Endothelial cell of umbilical vein (primary cell): ENCODE measurements at regions not wholly inside any gene's neighbourhood (a gene's known extent, or its start where the extent isn't known, plus 50 kb on each side); places are given as distances from the start of the nearest gene placed in this dataset.

ENCODE experiments used
- BruUV-seq: library from RNA; stranded (reverse); fragments of 400-500 nt; replicated peaks from 2 replicates; lab custom pipeline; 2021; lab: Mats Ljungman, UMichigan
- CTCF ChIA-PET: fragments of 300-600, 350-600 bp; sonication (Branson Sonifier 250); formaldehyde crosslinking; loops from one replicate; lab custom pipeline; 2021; ENCODE audit warnings: antibody characterized with exemption, inconsistent platforms; lab: Charles Lee
- POLR2A ChIA-PET: fragments of 300-600, 350-600 bp; sonication (Branson Sonifier 250); formaldehyde crosslinking; loops from one replicate; lab custom pipeline; 2021; ENCODE audit warnings: antibody characterized with exemption, inconsistent platforms; lab: Charles Lee
- DNase-seq: peaks from one replicate; pipeline ENCODE4 v3.0.0-alpha.2; 2011; ENCODE audit warnings: low read depth, low spot score
- FAIRE-seq: peaks from 2 replicates; lab custom pipeline; 2011; peaks lifted over from hg19 to GRCh38; lab: Jason Lieb, UNC
- H2AFZ ChIP-seq: 2 replicates; pipeline ENCODE4 v1.6.0; 2012; ENCODE audit warnings: low read depth, low read length, control low read depth, inconsistent platforms
- H3K27ac ChIP-seq: 2 replicates; pipeline ENCODE4 v1.5.1; 2011; ENCODE audit warnings: low read depth, mild to moderate bottlenecking, control low read depth, low read length, moderate library complexity; ENCODE audit not compliant: insufficient read depth
- H3K27me3 ChIP-seq, 2 experiments: 2 replicates each; pipeline versions ENCODE4 v1.6.0 to v1.6.1; 2011; ENCODE audit warnings: low read length in 2 of 2, mixed read lengths in 1 of 2; ENCODE audit not compliant: control insufficient read depth in 2 of 2, insufficient read depth in 2 of 2
- H3K36me3 ChIP-seq, 2 experiments: 2 replicates in 1 of 2; 3 replicates in 1 of 2; pipeline ENCODE4 v1.5.1; 2011; ENCODE audit warnings: low read length in 2 of 2, mild to moderate bottlenecking in 1 of 2, moderate library complexity in 1 of 2; ENCODE audit not compliant: control insufficient read depth in 2 of 2, insufficient read depth in 2 of 2; ENCODE audit errors: extremely low read depth in 1 of 2
- H3K4me1 ChIP-seq: 3 replicates; pipeline ENCODE4 v1.5.1; 2011; ENCODE audit warnings: mild to moderate bottlenecking, low read length; ENCODE audit not compliant: control insufficient read depth, insufficient read depth; ENCODE audit errors: extremely low read depth
- H3K4me2 ChIP-seq: 2 replicates; pipeline ENCODE4 v1.6.1; 2011; ENCODE audit warnings: low read length, control low read depth, mixed read lengths; ENCODE audit not compliant: insufficient read depth
- H3K4me3 ChIP-seq, 3 experiments: fragments of 200-600 bp in 1 of 3; sonication (generic), shearing (Covaris generic) in 1 of 3; replicated peaks in 1 of 3; 2 replicates each; pipeline ENCODE4 v1.5.1; 2011 to 2016; ENCODE audit warnings: control low read depth in 3 of 3, low read length in 3 of 3, mild to moderate bottlenecking in 2 of 3, inconsistent platforms in 1 of 3, low read depth in 1 of 3, moderate library complexity in 1 of 3; ENCODE audit not compliant: insufficient read depth in 1 of 3
- H3K79me2 ChIP-seq: 2 replicates; pipeline ENCODE4 v1.6.0; 2012; ENCODE audit warnings: low read length, inconsistent platforms; ENCODE audit not compliant: control insufficient read depth, insufficient read depth
- H3K9ac ChIP-seq: replicated peaks from 2 replicates; pipeline ENCODE3; 2011; ENCODE audit warnings: low read length, control low read depth; ENCODE audit not compliant: insufficient read depth; ENCODE audit errors: extremely low read depth
- H3K9me1 ChIP-seq: replicated peaks from 3 replicates; pipeline ENCODE4 v1.6.0; 2011; ENCODE audit warnings: mild to moderate bottlenecking, low read length; ENCODE audit not compliant: control insufficient read depth, insufficient read depth; ENCODE audit errors: extremely low read depth
- H3K9me3 ChIP-seq: replicated peaks from 2 replicates; pipeline ENCODE4 v1.5.1; 2012; ENCODE audit warnings: low read length, inconsistent platforms; ENCODE audit not compliant: control insufficient read depth, insufficient read depth
- H4K20me1 ChIP-seq: replicated peaks from 2 replicates; pipeline ENCODE3; 2011; ENCODE audit warnings: mild to moderate bottlenecking, low read length; ENCODE audit not compliant: control insufficient read depth, insufficient read depth; ENCODE audit errors: extremely low read depth
- EZH2 ChIP-seq: IDR thresholded peaks from 2 replicates; pipeline ENCODE4 v1.6.1; 2012; ENCODE audit warnings: borderline replicate concordance, low read depth, mild to moderate bottlenecking, moderate library complexity, low read length, inconsistent platforms; ENCODE audit not compliant: severe bottlenecking
- FOS ChIP-seq: IDR thresholded peaks from 2 replicates; pipeline ENCODE4 v1.6.1; 2011; ENCODE audit warnings: mild to moderate bottlenecking, low read length, moderate library complexity, borderline replicate concordance; ENCODE audit not compliant: insufficient read depth
- GATA2 ChIP-seq: IDR thresholded peaks from 2 replicates; pipeline ENCODE4 v1.7.0; 2011; ENCODE audit warnings: low read depth, mild to moderate bottlenecking, moderate library complexity, mixed read lengths, low read length; ENCODE audit not compliant: insufficient read length, insufficient read depth
- JUN ChIP-seq: IDR thresholded peaks from 2 replicates; pipeline ENCODE4 v1.6.1; 2011; ENCODE audit warnings: borderline replicate concordance, low read depth; ENCODE audit not compliant: insufficient read length, insufficient read depth
- MYC ChIP-seq: IDR thresholded peaks from one replicate; pipeline ENCODE4 v1.6.1; 2011; ENCODE audit warnings: mild to moderate bottlenecking, low read depth, low read length
- POLR2A ChIP-seq: IDR thresholded peaks from 2 replicates; pipeline ENCODE4 v1.6.1; 2012; ENCODE audit warnings: low read depth, mild to moderate bottlenecking, control low read depth, low read length
- POLR2AphosphoS5 ChIP-seq: IDR thresholded peaks from 2 replicates; pipeline ENCODE4 v1.6.1; 2012; ENCODE audit warnings: low read depth, mild to moderate bottlenecking, control low read depth, low read length, moderate library complexity; ENCODE audit not compliant: insufficient read depth
- dilution Hi-C: fragments of 300-500 bp; cut with MboI; formaldehyde crosslinking; loops from one replicate; pipeline ENCODE4 v1.15.0; 2019; ENCODE audit warnings: low sequenced_read_pairs; ENCODE audit not compliant: extremely low pct_ligation_motif_present
- intact Hi-C: fragments of 100-400 bp; cut with micrococcal nuclease; formaldehyde crosslinking; loops from one replicate; pipeline ENCODE4 v1.10.0; 2022
- TF ChIP-seq, protein P1 (sequence below), 2 donors: IDR thresholded peaks; 1 replicate in 1 of 2; 2 replicates in 1 of 2; pipeline ENCODE4 v1.5.1; 2011; ENCODE audit warnings: low read length in 2 of 2, mild to moderate bottlenecking in 2 of 2, moderate library complexity in 2 of 2, control low read depth in 1 of 2, inconsistent platforms in 1 of 2, low read depth in 1 of 2; ENCODE audit not compliant: insufficient read depth in 1 of 2; ENCODE audit errors: extremely low read depth in 1 of 2
- TF ChIP-seq, protein P2 (sequence below): IDR thresholded peaks from 2 replicates; pipeline ENCODE4 v1.6.1; 2011; ENCODE audit not compliant: insufficient read depth, insufficient read length

- Histone ChIP-seq H3K27ac (no peak overlapping the region), H2AFZ (no peak overlapping the region), H3K36me3 (no peaks in the 10 kb centered on the region), H3K4me1 (peaks cover 5% of the 10 kb centered on the region), H3K4me2 (no peak overlapping the region), H3K9ac (no peak overlapping the region), H3K27me3 (peaks cover 4% of the 10 kb centered on the region in 2 experiments), H3K79me2 (no peaks in the 10 kb centered on the region), H3K4me3 (no peak overlapping the region), H3K9me1 (no peaks in the 10 kb centered on the region), H4K20me1 (no peaks in the 10 kb centered on the region), H3K9me3 (no peaks in the 10 kb centered on the region)
- no TSS peak for BruUV-seq
- POLR2A ChIA-PET = no interaction called here
- intact Hi-C loops = no loop called here
- CTCF ChIA-PET = interaction anchor here (1.0 to 1.6 kb wide), 3 partner anchors 9 to 15 kb away, joined by 3 read pairs; no protein-coding TSS in a partner anchor
- TF ChIP-seq, protein P1, sequence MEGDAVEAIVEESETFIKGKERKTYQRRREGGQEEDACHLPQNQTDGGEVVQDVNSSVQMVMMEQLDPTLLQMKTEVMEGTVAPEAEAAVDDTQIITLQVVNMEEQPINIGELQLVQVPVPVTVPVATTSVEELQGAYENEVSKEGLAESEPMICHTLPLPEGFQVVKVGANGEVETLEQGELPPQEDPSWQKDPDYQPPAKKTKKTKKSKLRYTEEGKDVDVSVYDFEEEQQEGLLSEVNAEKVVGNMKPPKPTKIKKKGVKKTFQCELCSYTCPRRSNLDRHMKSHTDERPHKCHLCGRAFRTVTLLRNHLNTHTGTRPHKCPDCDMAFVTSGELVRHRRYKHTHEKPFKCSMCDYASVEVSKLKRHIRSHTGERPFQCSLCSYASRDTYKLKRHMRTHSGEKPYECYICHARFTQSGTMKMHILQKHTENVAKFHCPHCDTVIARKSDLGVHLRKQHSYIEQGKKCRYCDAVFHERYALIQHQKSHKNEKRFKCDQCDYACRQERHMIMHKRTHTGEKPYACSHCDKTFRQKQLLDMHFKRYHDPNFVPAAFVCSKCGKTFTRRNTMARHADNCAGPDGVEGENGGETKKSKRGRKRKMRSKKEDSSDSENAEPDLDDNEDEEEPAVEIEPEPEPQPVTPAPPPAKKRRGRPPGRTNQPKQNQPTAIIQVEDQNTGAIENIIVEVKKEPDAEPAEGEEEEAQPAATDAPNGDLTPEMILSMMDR (IDR thresholded peaks at IDR 0.05; ENCODE audit: extremely low read depth in 1 of 2, insufficient read depth in 1 of 2, low read depth in 1 of 2, low read length in 2 of 2) = no peak
- TF ChIP-seq, protein P2, sequence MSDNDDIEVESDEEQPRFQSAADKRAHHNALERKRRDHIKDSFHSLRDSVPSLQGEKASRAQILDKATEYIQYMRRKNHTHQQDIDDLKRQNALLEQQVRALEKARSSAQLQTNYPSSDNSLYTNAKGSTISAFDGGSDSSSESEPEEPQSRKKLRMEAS = no peak
- no peak for TF ChIP-seq MYC
- dilution Hi-C loops = no loop called here
- DNase-seq (no peak), FAIRE-seq (no peak)
Measured at GRCh38 chr16:87114832-87115231, 202.4 kb downstream of the C16orf95 start.

- TF ChIP-seq JUN = no peak
- TF ChIP-seq POLR2A = no peak
- no peak for TF ChIP-seq MYC
- no peak for TF ChIP-seq EZH2
- no peak for TF ChIP-seq FOS
- TF ChIP-seq, protein P1 (IDR thresholded peaks at IDR 0.05; ENCODE audit: extremely low read depth in 1 of 2, insufficient read depth in 1 of 2, low read depth in 1 of 2, low read length in 2 of 2) = no peak
- TF ChIP-seq, protein P2 = no peak
- TF ChIP-seq GATA2 = no peak
- no peak for TF ChIP-seq POLR2AphosphoS5
- Histone ChIP-seq H3K4me2 (no peak overlapping the region), H3K9me3 (no peaks in the 10 kb centered on the region), H3K79me2 (no peaks in the 10 kb centered on the region), H3K4me3 (no peak overlapping the region), H3K9ac (no peak overlapping the region), H4K20me1 (no peaks in the 10 kb centered on the region), H3K27ac (no peak overlapping the region), H3K36me3 (no peaks in the 10 kb centered on the region), H3K9me1 (no peaks in the 10 kb centered on the region), H2AFZ (no peak overlapping the region), H3K4me1 (peaks cover 5% of the 10 kb centered on the region), H3K27me3 (peaks cover 4% of the 10 kb centered on the region in 2 experiments)
- BruUV-seq = no TSS peak
- FAIRE-seq (no peak), DNase-seq (no peak)
- ChIA-PET POLR2A (no interaction called here), CTCF (no interaction called here)
- intact Hi-C loops (no loop called here), dilution Hi-C loops (no loop called here)
Measured at GRCh38 chr16:87115646-87116045, 201.5 kb downstream of the C16orf95 start.
